ELR (cell line): ENCODE measurements at regions not wholly inside any gene's neighbourhood (a gene's known extent, or its start where the extent isn't known, plus 50 kb on each side); places are given as distances from the start of the nearest gene placed in this dataset.

Experiments
- DNase-seq: peaks from one replicate; pipeline ENCODE4 v3.0.0-alpha.2; 2015; ENCODE audit warnings: low read depth

DNA sequence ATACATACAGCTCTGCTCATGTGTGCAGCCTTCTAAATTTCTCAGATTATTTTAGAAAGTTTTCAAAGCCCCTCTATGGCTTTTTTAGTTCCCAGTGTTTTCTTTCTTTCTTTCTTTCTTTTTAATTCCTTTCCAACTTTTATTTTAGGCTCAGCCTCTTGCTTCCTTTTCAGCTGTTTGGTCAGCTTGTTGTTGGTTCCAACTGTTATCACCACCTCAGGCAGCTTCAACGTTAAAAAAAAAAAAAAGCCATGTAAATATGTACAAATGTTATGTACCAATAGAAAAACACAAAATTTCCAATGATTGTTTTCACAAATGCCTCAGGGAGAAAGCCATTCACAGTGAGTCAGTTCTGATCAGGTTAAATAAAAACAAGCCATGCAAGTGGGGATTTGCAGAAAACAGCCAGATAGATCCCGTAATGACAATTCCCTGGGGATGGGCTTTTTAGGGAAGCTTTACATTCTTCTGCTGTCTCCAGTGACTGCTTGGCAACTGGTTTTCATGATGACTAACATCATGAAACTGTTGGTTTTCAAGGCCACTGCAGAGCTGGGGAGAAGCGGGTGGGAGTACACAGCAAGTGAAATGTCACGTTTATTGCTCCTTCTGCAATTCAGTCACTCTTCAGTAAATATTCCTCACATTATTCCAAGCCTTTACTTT lies 908.4 kb downstream of the EPHA3 start:
- no peak for DNase-seq

DNA sequence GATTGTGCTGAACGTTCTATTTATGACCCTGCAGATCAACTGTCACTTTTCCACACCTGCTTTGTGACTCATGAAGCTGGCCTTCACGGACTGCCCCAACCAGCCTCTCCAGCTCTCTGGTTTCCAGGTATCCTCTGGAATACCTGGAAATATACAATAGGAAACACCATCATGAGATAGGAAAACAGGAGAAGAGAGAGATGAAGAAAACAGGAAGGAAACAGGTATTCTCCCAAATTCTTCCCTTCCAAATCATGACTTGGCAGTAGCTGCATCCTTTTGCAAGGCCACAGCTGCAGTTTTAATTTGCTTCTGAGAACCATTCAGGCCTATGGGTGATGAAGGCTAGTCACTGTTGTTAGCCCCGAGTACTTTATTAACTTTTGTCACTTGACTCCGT lies 909.1 kb downstream of the EPHA3 start:
- no peak for DNase-seq

DNA sequence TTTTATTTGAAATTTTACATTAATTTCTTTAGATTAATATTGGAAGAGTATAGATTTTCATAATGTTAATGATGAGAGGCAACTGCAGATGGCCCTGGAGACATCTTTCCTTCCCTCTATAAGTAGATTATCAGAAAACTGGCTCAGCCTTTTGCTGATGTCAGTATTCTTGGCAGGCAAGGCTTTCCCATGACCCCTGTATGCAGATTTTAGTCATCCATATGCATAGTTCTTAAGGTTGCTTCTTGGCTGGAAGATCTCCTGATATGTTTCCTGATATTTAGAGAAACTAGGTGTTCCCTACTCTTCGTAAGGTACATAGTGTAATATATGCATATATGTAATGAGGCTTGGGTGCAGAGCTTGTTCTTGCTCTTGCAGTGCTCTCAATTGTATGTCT lies 911.4 kb downstream of the EPHA3 start:
- no peak for DNase-seq

GRCh38 chr3:90025019-90025418 lies 917.6 kb downstream of the EPHA3 start:
- no peak for DNase-seq

DNA sequence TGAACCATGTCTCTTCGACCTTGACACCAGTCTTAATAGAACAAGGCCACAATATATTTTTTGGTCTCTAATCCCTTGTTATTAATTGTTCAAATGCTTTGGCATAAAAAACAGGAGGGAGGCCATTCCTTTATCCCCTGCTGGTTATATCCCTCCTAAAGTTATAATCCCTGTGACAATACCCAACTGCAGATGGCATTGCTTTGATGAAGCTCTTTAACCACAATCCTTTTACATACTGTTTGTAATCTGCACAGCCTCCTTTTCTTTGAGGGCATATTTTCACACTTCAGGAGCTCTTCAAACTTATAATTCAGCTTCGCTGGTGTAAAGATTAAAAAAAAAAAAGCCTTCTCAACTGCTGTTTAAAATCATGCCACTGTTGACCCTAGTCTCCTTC lies 919.0 kb downstream of the EPHA3 start:
- no peak for DNase-seq

- no peak for DNase-seq
These were observed 923.7 kb downstream of the EPHA3 start for GRCh38 chr3:90031121-90031520.

DNA sequence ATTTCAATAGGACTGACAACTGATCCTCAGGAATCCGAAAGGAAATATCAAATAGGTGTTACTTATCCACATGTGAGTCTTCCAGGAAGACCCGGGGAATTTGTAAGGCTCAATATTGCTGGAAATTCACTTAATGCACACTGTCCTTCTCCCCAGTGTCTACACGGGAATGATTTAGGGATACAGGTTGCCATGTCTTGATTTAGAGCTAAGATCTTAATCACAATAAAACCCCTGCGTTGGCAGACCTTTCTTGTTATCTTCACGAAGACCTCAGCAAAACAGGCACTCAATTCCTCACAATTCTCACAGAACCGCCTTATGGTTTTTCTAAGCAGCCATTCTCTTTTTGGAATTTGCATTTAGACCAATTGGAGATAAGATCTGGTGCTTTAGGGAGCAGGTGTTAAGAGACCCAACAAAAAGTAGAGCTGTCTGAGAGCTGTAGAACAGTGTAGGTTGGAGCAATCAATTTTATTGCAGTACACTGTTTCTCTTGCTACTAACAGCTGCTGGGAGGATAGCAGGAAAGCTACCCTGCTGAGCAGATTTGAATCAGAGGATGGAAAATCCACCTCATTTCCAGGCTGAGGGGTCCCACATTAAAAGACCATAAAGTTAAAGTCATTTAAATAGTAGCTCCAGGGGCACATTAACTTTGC lies 925.7 kb downstream of the EPHA3 start:
- no peak for DNase-seq

GRCh38 chr3:90034038-90034437 lies 926.6 kb downstream of the EPHA3 start:
- no peak for DNase-seq

DNA sequence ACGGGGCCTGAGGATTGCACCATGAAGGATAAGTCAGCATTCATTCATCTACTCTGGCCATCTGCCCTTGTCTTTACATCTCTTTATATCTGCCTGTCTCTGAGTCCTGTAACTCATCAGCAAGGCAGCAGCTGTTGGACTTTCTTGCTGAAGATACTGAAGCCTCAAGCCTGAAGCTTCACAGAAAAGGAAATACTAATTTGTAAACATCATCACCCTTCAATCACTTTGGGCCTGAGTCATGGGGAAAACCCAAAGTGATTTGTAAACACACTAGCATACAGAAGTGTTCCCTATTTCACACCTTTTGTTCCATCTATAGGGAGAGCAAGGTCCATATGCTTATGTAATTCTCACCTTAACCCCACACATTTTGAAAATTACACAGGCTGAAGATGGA lies 928.2 kb downstream of the EPHA3 start:
- no peak for DNase-seq

DNA sequence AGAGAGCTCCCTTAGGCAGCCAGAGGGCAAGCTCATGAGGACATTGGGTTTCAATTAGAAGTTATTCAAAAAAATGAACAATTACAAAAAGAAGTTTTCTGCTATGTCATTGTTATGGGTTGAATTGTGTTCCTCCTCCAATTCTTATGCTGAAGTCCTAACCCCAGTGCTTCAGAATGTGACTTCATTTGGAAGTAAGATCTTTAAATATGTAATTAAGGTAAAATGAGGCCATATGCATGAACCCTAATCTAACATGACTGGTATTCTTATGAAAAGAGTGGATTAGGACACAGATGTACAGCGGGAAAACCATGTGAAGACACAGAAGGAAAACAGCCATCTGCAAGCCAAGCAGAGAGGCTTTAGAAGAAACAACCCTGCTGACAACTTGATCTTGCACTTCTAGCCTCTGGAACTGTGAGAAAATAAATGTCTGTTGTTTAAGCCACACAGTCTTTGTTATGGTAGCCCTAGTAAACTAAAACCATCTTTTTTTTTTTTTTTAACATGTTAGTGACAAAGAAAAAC lies 929.6 kb downstream of the EPHA3 start:
- no peak for DNase-seq

GRCh38 chr3:90039994-90040393 lies 932.6 kb downstream of the EPHA3 start:
- no peak for DNase-seq

- DNase-seq, result no peak
These were observed 933.1 kb downstream of the EPHA3 start for GRCh38 chr3:90040554-90040953.

DNA sequence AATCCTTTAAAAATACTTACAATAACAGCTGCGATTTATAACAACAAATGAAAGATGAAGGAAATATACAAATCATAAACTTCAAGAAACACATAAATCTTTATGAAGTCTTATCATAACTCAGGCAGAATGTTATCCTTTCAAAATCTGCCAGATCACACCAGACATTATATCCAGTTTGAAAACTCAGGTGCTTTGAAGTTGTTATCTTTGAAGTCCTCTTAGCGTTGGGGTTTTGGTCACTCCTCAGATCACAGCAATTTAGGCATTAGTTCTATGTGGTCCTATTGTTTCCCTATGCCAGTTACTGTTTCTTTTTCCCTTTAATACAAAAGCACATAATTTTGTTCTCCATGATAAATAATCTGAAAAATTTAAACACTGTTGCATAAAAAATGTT lies 934.6 kb downstream of the EPHA3 start:
- no peak for DNase-seq

DNA sequence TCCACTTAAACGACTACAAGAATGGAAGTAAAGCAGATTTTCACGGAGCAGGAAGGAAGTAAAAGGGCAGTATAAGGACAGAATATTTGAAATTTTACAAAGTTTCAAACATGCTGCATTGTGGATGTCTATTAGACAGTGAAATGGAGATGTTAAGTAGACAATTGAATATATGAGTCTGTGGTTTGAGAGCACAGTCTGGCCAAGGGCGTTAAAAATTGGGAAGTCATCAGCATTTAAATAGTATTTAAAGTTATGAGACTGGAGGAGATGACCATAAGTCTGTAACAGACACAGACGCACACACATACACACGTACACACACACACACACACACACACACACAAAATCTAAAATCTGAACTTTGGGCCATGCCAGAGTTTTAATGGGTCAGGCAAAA lies 935.9 kb downstream of the EPHA3 start:
- no peak for DNase-seq

DNA sequence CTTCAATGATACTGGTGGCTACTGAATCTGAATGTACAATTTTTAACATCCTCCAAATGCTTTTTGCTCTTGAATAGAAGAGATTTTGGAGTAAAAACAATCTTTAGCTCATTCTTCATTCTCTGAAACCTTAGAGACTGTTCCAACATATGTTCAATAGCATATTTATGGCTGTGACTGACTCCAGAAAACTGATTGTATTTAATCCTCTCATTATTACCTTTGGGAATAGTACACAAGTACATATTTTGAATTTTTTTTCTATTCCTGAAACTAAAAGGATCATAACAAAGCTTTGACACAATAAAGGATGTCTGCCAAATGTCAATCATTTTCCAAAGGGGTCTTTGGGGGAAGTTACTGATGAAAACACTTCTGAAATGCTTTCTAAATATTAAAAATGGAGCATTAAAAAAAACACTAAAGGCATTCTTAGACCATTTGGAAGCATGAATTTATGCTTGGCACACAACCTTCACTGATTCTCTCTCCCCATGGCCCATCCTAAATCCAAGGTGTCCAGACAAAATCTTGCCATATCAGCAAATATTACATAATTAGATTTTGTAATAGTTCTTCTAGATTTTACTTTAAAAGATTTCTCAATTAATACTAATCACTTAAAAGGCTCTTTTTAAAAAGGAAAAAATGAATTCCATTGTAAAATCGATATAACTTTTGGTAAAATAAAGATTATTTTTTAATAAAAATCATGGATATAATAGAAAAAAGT lies 936.8 kb downstream of the EPHA3 start:
- no peak for DNase-seq

GRCh38 chr3:90052425-90052950 lies 945.1 kb downstream of the EPHA3 start:
- DNase-seq, result no peak

- DNase-seq, result no peak
These were observed 946.9 kb downstream of the EPHA3 start for GRCh38 chr3:90054311-90054710.

GRCh38 chr3:90055666-90056065 lies 948.2 kb downstream of the EPHA3 start:
- DNase-seq, result no peak

DNA sequence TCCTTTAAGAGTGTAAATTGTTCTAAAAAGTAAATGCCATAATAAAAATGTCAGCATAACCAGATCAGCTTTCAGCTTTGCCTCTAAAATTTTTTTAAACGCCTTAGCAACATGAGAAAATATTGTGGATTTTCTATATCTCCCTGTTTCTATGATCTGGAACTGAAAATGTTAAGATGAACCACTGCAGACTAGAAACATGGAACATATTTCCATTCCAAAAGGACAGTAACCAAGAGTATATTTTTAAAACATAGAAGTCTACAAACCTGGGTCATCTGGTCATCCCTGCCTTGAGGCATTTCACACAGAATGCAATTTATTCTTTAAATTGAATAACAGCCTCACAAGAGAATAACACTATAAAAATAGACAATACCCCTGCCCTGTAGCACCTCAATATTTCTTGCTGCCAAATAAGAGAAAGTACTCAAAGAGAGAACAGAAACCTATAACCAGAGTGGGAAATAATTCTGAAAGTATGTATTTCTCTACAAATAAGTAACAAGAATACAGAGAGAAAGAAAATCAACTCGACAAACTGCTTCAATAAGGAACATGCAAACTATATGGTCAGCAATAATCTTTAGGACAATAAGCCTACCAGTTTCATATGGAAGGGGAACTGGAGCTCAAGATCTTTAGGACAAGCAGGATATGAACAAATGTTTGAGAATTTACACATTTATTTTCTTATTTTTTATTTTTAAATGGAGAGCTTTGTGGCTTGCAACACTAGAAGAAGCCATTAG lies 949.0 kb downstream of the EPHA3 start:
- no peak for DNase-seq

- no peak for DNase-seq
These were observed 954.6 kb downstream of the EPHA3 start for GRCh38 chr3:90062016-90062415.

GRCh38 chr3:90062631-90063200 lies 955.3 kb downstream of the EPHA3 start:
- DNase-seq, result no peak

DNA sequence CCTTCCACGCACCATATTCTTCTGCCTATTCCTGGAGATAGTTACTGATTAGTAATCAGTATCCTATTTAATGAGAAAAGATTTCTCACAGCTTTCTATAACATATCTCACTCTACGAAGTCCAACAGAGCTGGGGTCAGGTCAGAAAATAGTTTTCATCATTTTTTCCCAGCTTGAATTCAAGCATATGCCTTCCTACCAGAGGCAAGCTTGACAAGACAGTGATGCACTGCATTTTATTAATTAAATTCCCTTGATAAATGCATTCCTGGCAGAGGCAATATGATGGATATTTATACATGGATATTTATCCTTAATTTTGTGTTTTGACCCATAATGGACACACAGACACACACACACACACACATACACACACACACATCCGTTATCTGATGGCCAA lies 961.4 kb downstream of the EPHA3 start:
- no peak for DNase-seq
